Smooth muscle cell of the brain vasculature (primary cell): ENCODE measurements at regions not wholly inside any gene's neighbourhood (a gene's known extent, or its start where the extent isn't known, plus 50 kb on each side); places are given as distances from the start of the nearest gene placed in this dataset.
"Not testable (repeated sequence)": the region's sequence is repeated elsewhere in the genome, so short reads cannot be mapped to it uniquely, and the experiment has no call there.

Experiments used
- DNase-seq: peaks from one replicate; pipeline ENCODE4 v3.0.0-alpha.2; 2012; ENCODE audit warnings: low read depth, low spot score

DNA sequence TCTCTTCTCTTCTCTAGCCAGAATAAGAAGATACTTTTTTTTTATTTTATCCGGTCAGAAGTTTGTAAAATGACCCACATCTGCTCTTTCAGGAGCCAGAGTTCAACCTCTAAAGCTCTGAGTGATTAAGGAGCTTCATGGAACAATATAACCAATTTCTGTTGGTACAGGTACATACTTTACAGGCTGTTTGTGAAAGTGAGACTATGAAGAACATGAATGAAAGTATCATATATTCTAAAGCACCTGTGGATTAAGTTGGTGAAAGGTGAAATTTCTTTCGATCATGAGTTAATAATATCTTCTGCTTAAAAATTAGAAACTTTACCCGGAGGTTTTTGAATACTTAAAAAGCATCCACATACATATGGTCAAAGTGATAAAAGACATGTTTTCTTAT, 65.2 kb downstream of the DMRT2 start:
- DNase-seq: no peak

GRCh38 chr9:1117439-1117838, 67.3 kb downstream of the DMRT2 start:
- DNase-seq: no peak

DNA sequence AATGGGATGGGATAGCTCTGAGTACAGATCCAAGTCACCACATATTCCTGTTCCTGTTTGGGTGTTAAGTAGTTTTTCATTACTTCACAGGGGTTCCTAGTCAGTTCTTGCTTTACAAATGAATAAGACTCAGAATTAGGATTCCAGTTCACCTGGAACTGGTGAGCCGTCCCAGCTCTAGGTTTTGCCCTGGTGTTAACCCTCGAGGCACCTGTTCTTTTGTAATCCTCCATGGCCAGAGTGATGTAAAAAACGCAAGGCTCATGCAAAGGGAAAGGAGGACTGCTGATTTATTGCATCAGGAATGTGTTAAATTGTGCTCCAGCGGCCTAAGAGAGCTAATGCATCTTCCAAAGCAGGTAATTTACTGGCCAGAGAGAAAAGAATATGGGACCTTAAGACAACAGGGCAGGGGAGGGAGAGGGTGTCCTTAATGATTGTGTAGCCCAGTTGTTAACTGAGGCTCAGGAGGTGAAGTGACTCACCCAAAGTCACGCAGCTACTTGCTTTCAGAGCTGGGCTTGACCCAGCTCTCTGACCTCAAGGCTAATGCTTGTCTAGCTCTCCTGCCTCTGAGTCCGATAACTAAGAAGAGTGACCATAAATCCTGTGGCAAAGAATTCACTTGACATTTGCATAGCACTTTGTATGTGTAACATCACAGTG, 70.5 kb downstream of the DMRT2 start:
- DNase-seq: no peak

- DNase-seq: peak; percentile 2
Observed at GRCh38 chr9:1125741-1126140, 75.6 kb downstream of the DMRT2 start.

- no peak for DNase-seq
Observed at GRCh38 chr9:1128046-1128445, 77.9 kb downstream of the DMRT2 start.

DNA sequence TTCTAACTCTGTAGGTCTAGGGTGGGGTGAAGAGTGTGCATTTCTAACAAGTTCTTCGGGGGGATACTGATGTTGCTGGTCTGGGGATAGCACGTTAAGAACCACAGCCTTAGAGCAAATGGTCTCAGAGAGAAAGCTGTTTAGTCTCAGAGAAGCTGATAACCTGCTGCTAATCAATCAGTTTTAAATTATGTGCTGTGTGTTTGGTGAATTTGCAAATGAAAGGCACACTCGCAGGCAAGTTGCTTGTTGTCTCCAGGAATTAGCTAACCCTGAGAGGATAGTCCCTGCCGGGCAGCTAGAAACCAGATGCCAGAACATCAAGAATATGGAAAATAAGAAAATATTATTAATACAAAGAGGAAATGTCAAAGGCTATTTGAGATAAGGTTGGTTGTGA, 79.2 kb downstream of the DMRT2 start:
- DNase-seq: no peak

- no peak for DNase-seq
Observed at GRCh38 chr9:1140057-1140456, 89.9 kb downstream of the DMRT2 start.

DNA sequence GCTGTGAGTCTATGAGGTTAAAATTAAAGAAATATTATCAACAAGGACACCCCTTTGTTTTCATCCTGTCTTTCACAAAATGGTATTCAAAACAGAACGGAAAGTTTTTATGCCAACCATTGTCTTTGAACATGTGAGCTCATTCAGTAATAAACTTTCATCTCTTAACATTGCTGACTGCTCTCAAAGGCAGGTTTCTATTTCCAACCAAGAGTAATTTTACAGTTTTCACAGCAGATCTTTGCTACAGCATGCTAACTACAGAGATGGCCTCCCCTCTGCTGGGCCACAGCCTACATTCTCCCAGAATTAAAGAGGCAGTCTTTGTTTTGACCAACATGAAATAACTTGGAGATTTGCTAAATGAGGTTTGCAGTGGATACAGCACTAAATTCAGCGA, 101.5 kb downstream of the DMRT2 start:
- no peak for DNase-seq

DNA sequence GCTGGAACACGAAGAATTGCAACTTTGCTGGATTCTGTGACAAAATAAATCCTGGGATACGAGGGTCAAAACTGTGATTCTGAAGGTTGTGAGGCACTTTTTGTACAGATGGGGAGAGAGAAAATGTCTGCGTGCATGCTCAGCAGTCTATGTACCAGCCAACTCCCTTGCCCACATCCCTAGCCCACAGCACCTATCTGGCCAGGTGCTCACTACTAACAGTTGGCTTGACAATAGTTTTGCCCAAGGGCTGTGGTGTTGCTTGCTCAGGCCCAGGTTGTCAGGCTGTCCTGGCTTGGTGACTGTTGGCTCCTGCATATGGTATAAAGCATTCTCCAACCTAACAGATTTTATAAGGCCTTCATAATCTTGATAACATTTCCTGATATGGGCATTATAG, 102.0 kb downstream of the DMRT2 start:
- no peak for DNase-seq

- DNase-seq: no peak
Observed at GRCh38 chr9:1154739-1155138, 104.6 kb downstream of the DMRT2 start.

DNA sequence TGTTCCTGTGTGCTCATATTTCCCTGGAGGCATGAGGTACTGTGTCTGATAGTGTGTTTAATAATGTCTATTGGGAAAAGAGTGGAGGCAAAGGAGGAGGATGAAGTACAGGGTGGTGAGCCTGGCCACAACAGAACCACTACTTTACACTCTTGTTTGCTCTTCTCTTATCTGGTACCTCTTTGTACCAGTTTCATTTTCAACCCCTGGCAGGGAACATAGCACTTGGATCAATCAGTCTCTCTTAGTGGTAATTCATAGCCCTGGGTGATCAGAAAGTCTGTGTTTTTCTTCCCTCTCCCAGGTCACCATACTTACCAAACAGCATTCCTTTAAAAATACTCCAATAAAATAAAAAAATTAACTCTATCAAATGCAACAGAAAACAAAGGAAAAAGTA, 105.4 kb downstream of the DMRT2 start:
- no peak for DNase-seq

DNA sequence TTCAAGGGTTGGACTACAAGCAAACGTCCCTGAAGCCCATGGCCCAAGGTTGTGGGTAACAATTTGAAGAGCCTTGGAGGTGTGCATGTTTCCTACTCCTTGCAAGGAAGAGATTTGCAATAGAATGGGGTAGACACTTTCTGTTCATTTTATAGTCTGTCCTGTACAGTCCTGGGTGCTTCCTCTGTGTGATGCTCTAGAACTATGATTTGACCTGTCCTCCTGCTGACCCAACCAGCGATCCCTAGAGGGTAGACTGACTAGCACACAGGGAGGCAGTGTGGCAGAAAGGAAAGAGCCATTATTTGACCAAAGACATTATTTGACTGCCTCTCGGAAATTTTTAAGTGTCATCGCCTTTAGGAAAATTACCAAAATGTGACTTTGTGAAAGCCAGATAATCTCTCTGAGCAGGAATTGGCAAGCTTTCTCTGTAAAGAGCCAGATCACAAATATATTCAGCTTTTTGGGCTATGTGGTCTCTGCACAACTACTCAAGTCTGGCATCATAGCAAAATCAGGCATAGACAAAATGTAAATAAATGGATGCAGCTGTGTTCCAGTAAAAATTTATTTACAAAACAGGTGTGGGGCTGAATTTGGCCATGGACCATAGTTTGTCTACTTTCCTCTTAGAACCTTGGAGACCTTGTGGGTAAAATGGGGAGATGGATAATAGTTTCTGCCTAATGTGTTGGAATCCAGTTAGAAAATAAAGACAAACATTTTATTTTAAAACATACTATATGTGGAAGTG, 106.8 kb downstream of the DMRT2 start:
- no peak for DNase-seq

- no peak for DNase-seq
Observed at GRCh38 chr9:1157836-1158235, 107.7 kb downstream of the DMRT2 start.

GRCh38 chr9:1170918-1171317, 120.8 kb downstream of the DMRT2 start:
- no peak for DNase-seq

DNA sequence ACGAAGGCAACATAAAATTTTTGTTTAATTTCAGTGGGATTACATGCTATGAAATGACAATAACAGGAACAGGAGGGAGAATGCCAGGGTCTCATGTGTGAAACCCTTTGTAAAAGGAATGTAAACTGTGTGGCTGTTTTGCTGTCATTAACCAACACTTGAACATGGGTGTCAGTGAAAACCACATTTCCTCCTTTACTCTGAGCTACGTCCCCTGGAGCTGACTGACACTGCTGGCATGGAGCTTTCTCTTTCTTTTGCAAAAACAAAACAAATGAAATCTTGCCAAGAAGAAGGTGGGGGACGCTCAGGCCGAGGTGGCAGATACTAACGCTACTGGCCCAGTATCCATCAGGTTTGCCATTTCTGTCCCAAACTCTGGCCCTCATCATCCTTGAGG, 121.4 kb downstream of the DMRT2 start:
- no peak for DNase-seq

DNA sequence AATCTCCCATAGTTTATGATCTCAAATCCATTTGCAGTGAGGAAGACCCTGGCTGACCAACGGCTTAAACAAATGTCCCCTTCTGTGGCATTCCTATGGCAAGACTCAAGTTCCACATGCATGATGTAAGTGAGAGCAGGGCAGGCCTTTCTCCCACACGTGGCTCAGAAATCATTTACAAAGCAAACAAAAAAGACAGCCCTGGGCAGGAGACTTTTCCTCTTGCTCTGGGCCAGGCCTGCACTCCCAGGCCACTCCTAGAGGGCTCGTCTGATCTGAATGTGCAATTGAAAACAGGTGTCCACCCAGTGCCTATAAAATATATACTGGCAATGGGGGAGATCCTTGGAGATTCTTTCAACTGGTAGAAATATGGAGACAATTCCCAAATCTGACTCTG, 123.1 kb downstream of the DMRT2 start:
- DNase-seq: no peak

GRCh38 chr9:1173993-1174392, 123.8 kb downstream of the DMRT2 start:
- DNase-seq: no peak

GRCh38 chr9:1179366-1179765, 129.2 kb downstream of the DMRT2 start:
- DNase-seq: no peak

DNA sequence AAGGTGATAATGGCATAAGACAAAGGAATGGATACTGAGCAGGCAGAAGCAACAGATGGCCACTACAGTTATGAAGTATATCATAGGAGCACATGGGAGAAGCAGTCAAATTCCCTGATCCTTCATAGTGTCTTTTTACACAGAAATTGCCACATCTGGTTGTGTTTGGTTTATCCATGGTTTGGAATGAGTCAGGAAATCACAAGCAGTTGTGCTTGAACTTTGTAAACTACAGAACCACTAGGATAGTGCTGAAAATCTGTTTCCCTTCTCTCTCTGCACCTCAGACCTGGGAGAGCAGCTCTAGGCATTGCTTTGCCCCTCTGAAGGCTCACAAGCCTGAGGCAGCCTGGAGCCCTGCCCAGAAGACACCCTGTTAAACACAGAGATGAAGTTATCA, 134.0 kb downstream of the DMRT2 start:
- DNase-seq: no peak

DNA sequence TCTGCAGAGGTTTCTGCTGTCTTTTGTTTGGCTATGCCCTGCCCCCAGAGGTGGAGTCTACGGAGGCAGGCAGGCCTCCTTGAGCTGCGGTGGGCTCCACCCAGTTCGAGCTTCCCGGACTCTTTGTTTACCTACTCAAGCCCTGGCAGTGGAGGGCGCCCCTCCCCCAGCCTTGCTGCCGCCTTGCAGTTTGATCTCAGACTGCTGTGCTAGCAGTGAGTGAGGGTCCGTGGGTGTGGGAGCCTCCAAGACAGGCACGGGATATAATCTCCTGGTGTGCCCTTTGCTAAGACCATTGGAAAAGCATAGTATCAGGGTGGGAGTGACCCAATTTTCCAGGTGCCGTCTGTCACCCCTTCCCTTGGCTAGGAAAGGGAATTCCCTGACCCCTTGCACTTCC, 137.0 kb downstream of the DMRT2 start:
- DNase-seq: not testable (repeated sequence)

GRCh38 chr9:1195636-1196035, 145.5 kb downstream of the DMRT2 start:
- not testable (repeated sequence) for DNase-seq

GRCh38 chr9:1198085-1198484, 147.9 kb downstream of the DMRT2 start:
- no peak for DNase-seq

DNA sequence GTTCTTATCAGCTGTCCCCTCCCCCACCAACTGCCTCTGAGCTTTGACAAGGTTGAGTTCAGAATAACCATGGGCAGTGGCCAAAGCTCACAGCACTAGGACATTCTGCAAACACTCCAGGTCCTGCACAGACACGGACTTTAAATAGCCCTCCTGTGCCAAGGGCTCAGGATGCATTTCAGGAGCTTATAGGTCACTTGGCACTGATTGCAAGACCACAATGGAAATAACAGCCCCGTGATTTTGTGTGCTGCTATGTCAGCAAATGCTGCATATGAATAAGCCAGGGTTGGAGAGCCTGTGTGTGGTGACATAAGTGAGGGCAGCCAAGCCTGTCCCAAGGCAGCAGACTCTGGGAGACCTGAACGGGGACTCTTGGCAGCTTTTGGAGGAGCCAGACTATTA, 150.7 kb downstream of the DMRT2 start:
- DNase-seq: no peak

DNA sequence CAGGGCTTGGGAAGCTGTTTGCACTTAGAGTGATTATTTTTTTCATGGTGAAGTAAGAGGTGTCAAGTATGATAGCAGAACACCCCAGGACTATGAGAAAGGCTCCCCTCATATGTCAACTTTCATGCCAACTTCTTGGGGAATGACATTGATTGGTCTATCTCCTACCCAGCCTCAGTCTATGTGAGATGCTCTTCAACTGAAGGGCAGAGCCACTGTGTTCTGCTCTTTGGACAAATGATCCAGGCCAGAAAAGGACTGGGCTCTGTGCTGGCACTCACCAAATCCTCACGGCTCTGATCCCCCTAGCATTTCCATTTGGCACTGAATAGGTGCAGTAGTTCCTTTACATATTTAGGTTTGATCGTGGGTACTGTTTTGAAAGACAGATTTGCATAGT, 151.1 kb downstream of the DMRT2 start:
- DNase-seq: no peak
